ENCODE measurements at regions not wholly inside any gene's neighbourhood (a gene's known extent, or its start where the extent isn't known, plus 50 kb on each side); places are given as distances from the start of the nearest gene placed in this dataset.

DNA sequence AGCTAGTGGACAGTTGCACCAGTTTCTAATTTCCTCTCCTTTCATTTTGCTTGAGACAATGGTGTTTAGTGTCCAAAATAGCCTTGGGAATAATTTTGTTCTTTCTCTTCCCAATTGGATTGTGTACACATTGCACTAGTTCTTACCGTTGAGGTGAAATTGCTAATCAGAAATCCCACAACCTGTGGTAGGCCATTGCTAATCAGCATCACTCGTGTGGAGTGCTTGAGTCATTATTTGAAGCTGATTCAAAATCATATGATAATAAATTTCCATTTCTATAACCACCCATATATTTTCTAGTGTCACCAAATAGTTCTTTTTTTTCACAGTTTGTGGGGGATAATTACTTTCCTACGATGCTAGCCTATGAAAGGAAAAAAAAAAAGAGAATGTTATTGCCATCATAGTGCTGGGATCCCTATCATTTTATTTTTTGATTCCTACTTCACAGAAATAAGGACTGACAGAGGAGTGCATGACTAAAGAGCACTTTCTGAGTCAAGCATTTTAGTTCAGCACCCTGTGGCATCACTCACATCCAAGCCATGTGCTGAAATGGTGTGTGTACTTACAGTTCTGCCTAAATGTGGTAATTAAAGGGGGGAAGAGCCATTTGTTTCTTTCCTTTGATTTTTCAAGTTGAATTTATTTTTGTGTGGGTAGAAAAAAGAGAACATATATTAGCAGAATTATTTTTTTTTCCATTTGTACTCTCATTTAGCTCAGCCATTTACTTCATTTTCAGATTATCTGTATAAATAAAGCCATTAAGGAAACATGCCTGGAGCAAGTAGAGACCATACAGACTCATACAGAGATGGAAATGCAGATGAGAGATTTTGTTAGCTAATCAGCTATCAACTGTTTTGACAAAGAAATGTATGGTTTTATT lies 108.0 kb upstream of the MEIS2 start:
- FAIRE-seq (no peak), DNase-seq (ENCODE audit: insufficient read length, low spot score) (no peak)
- TF ChIP-seq, protein P1, sequence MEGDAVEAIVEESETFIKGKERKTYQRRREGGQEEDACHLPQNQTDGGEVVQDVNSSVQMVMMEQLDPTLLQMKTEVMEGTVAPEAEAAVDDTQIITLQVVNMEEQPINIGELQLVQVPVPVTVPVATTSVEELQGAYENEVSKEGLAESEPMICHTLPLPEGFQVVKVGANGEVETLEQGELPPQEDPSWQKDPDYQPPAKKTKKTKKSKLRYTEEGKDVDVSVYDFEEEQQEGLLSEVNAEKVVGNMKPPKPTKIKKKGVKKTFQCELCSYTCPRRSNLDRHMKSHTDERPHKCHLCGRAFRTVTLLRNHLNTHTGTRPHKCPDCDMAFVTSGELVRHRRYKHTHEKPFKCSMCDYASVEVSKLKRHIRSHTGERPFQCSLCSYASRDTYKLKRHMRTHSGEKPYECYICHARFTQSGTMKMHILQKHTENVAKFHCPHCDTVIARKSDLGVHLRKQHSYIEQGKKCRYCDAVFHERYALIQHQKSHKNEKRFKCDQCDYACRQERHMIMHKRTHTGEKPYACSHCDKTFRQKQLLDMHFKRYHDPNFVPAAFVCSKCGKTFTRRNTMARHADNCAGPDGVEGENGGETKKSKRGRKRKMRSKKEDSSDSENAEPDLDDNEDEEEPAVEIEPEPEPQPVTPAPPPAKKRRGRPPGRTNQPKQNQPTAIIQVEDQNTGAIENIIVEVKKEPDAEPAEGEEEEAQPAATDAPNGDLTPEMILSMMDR (IDR thresholded peaks at IDR 0.05; ENCODE audit: insufficient read depth, missing control alignments), result no peak

DNA sequence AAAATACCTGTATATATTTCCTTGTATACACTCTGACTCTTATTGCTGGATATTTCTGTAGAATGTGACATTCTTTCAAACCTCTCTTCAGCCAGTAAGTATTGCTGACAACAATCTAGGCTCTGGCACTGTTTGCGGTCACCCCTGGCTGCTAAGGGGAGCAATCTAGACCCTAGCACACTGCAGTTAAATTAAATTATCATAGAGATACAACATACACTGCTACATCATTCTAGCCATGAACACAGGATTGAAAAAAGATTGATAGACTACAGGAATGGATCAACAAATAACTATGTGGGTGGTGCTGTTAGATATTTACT lies 108.7 kb upstream of the MEIS2 start:
- FAIRE-seq (no peak), DNase-seq (ENCODE audit: insufficient read length, low spot score) (no peak)
- TF ChIP-seq, protein P1 (IDR thresholded peaks at IDR 0.05; ENCODE audit: insufficient read depth, missing control alignments), result no peak

DNA sequence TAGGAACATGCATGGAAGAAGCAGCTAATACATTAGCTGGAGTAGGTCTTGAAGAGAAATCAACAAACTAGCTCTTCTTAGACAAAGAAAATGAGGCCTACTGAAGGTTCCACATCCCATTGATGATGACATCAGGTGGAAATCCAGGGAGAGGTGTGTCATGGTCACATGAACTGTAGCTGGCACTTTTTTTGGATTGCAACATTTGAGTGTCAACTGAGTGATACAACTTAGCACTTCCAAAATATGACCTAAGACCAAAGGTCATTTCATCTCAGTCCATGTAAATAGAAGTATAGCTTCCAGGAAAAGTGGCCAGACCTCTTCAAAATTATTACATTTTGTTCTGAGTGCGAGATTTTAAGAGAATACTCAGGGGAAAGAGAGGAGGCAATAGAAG lies 117.2 kb upstream of the MEIS2 start:
- no peak for FAIRE-seq
- no peak for DNase-seq (ENCODE audit: insufficient read length, low spot score)
- TF ChIP-seq, protein P1 (IDR thresholded peaks at IDR 0.05; ENCODE audit: insufficient read depth, missing control alignments), result no peak

DNA sequence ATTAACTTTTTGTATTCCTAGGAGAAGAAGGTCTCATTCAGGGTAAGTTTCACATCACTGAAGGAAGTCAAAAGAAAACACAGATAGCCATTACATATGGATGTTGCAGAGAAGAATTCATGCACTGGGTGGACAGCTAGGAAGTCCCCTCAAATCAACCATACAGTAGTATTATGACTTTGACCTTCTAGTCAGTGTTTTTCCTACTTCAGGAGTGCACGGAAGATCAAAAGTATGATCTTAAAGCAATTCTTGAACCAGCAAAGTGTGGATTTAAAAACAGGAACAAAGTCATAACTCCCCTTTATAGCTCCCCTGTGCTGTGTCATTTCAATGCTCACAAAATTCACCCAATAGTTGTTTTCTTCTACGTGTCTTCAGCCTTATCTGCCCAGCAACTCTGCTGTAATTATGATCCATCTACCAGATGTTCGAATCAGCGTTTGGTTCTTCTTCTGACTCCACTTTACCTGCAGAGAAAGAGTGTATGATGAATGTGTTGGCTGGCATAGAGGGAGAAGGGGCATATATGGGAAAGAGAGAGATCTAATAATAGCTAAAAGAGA lies 118.1 kb upstream of the MEIS2 start:
- DNase-seq (ENCODE audit: insufficient read length, low spot score), result no peak
- TF ChIP-seq, protein P1 (IDR thresholded peaks at IDR 0.05; ENCODE audit: insufficient read depth, missing control alignments), result no peak
- no peak for FAIRE-seq

DNA sequence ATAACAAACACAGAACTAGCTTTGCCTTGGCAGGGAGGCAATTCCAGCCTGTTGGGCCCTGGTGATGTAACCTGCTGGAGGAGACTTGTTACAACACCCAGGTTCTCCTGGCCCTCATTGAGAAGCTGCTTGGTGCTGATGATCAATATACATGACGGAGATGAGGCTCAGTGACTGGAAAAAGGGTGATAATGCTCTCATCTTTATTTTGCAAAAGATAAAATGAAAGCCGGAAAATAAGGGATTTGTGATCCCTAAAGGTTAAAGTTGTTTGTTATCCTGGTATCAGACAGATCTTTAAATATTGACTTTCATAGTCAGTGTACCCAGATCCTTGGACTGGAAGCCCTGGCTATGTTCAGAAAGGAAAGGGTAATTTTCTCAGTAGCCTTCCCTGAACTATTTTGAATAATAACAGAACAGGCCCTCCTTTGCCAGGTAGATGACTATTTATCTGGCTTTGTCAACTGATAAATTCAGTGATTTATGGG lies 118.9 kb upstream of the MEIS2 start:
- TF ChIP-seq, protein P1 (IDR thresholded peaks at IDR 0.05; ENCODE audit: insufficient read depth, missing control alignments), result no peak
- FAIRE-seq (no peak), DNase-seq (ENCODE audit: insufficient read length, low spot score) (no peak)

DNA sequence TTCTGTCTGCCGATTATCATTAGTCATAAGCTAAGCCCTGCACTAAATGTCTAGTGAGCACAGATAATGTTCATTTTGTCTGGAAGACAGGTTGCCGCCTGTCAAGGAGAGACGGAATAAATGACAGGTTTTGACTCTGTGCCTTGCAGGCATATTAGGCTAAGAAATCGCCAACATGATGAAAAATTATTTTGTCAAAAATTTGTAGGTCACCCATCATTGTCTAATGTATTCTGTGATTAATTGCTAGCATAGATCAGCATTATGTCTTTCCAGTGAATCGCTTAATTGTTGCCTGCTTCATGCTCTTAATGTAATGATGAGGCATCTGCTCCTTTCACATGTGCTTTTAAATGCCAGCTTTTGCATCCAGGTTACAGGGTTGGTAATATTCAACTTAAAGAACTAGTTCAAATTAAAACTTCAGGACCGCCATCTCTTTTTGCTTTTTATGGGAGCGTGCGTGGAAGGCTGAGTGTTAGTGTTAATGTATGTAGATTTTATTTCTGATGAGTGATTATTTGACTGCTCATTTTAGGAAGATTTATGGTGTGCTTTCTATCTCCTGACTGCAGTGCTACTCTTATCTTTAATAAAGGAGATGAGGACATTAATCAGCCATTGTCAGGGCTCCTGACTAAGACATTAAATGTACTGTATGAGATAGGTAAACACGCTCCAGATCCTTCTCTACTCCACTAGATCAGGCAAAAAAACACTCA lies 120.8 kb upstream of the MEIS2 start:
- FAIRE-seq, result peak; percentile 84

More for the DNA sequence above, 120.8 kb upstream of the MEIS2 start:
- TF ChIP-seq, protein P1 (IDR thresholded peaks at IDR 0.05; ENCODE audit: insufficient read depth, missing control alignments), result no peak
- no peak for DNase-seq (ENCODE audit: insufficient read length, low spot score)

All from D721Med (cell line).